ENCODE measurements at regions not wholly inside any gene's neighbourhood (a gene's known extent, or its start where the extent isn't known, plus 50 kb on each side); places are given as distances from the start of the nearest gene placed in this dataset.

GRCh38 chrX:11954176-11954575 is 184.1 kb upstream of the FRMPD4 start:
- Histone ChIP-seq H3K9me3 (no peaks in the 10 kb centered on the region), H3K27ac (no peak overlapping the region), H3K4me3 (no peak overlapping the region), H3K27me3 (replicated peaks; ENCODE audit: insufficient read depth) (no peaks in the 10 kb centered on the region), H3K4me1 (replicated peaks) (no peaks in the 10 kb centered on the region), H3K36me3 (no peaks in the 10 kb centered on the region)
- no peak for DNase-seq (ENCODE audit: low spot score)
- TF ChIP-seq CTCF (IDR thresholded peaks at IDR 0.05) = no peak
- 83% methylated on average over 3 of the region's 3 CpGs for WGBS
- intact Hi-C loops (cut with DNase I) = no loop called here

DNA sequence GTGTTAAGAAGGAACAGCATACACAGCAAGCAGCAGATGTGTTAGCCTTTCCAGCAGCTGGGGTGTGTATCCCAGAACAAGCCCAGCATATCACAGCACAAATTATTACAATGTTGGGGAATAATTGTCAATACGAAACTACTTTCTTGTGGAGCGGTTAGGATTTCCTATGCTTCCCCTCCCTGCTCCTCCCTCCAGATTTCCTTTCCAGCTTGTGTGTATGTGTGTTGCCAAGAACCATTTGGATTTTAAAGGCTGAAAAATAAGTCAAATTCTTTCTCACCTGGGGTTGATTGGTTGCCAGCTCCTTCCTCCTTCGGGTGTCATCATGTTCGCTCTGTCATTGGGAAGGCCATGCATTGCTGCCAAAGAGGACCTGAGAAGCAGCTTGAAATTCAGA is 178.2 kb upstream of the FRMPD4 start:
- no peak overlapping the region for H3K27ac ChIP-seq
- H3K36me3 ChIP-seq = no peaks in the 10 kb centered on the region
- H3K9me3 ChIP-seq = no peaks in the 10 kb centered on the region
- intact Hi-C loops (cut with DNase I) = no loop called here
- H3K27me3 ChIP-seq (replicated peaks; ENCODE audit: insufficient read depth) = no peaks in the 10 kb centered on the region
- WGBS = 68% methylated on average over 4 of the region's 4 CpGs
- no peak overlapping the region for H3K4me3 ChIP-seq
- no peak for DNase-seq (ENCODE audit: low spot score)
- TF ChIP-seq CTCF (IDR thresholded peaks at IDR 0.05) = no peak
- no peak for TF ChIP-seq POLR2AphosphoS5 (IDR thresholded peaks at IDR 0.05)
- TF ChIP-seq POLR2A (IDR thresholded peaks at IDR 0.05) = no peak
- H3K4me1 ChIP-seq (replicated peaks) = no peaks in the 10 kb centered on the region

DNA sequence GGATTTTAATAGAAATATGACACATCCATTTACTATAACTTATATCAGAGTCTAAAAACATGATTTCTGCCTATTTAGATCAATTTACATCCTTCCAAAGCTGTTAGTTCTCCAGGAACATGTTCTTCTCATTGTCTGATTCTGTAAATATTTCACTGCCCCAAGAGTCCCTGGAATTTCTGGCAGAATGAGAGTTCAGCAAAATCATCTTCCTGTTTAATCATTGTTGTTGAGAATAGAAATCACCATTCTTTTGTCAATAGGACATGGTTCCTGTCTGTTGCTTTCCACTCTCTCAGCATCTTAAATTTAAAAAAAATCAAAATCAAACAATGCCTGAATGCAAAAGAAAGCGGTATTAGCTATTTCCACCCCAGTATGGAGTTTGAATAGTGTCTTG is 172.8 kb upstream of the FRMPD4 start:
- no peak overlapping the region for H3K27ac ChIP-seq
- no peaks in the 10 kb centered on the region for H3K9me3 ChIP-seq
- 82% methylated on average over 1 of the region's 1 CpG for WGBS
- intact Hi-C loops (cut with DNase I) = no loop called here
- no peak overlapping the region for H3K4me3 ChIP-seq
- H3K27me3 ChIP-seq (replicated peaks; ENCODE audit: insufficient read depth) = no peaks in the 10 kb centered on the region
- no peaks in the 10 kb centered on the region for H3K36me3 ChIP-seq
- DNase-seq (ENCODE audit: low spot score) = no peak
- no peak for TF ChIP-seq POLR2AphosphoS5 (IDR thresholded peaks at IDR 0.05)
- TF ChIP-seq CTCF (IDR thresholded peaks at IDR 0.05) = no peak
- no peak for TF ChIP-seq POLR2A (IDR thresholded peaks at IDR 0.05)
- H3K4me1 ChIP-seq (replicated peaks) = no peaks in the 10 kb centered on the region

DNA sequence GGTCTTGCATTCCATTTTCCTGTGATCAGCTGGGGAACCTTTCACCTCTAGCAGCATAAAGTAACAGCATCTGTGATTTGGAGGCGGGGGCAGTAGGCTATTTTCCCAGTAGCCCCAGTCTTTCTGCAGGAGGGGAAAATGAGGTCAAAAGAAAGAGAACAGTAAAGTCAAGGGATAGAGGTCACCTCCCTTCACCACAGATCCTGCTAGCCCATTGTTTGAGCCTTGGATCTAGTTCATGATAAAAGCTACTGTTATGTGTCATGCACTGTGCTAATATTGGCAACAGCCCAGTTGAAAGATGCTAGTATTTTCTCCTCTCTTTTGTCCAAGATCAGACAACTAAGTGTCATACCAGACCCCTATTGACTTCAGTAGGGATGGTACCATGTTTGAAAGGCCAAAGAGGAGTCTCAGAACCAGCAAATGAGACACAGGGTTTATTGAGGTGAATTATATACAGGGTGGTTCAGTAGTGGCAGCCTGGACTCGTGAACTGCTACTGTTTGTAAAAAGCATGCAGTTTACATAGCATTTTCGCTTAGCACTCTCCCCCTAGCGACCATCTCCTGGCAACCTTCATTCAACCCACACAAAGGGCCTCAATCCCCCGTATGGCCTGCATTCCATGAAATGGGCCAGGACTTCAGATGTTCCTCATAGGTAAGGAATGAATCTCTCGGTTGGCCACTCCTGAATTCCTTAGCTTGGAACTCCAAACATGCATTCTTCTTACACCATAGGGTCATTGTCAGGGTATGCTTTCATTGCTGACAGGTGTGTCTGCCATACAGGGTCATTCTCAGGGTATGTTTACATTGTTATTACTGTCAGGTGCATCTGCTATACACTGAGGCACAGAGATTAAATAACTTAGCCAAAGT is 170.0 kb upstream of the FRMPD4 start:
- Histone ChIP-seq H3K27ac (no peak overlapping the region), H3K9me3 (no peaks in the 10 kb centered on the region), H3K36me3 (no peaks in the 10 kb centered on the region), H3K4me3 (no peak overlapping the region), H3K4me1 (replicated peaks) (no peaks in the 10 kb centered on the region), H3K27me3 (replicated peaks; ENCODE audit: insufficient read depth) (no peaks in the 10 kb centered on the region)
- 60% methylated on average over 6 of the region's 6 CpGs for WGBS
- TF ChIP-seq POLR2AphosphoS5 (IDR thresholded peaks at IDR 0.05) = no peak
- no peak for TF ChIP-seq CTCF (IDR thresholded peaks at IDR 0.05)
- no peak for TF ChIP-seq POLR2A (IDR thresholded peaks at IDR 0.05)
- intact Hi-C loops (cut with DNase I) = no loop called here
- no peak for DNase-seq (ENCODE audit: low spot score)

- no peak for DNase-seq (ENCODE audit: low spot score)
- H3K4me1 ChIP-seq (replicated peaks) = no peaks in the 10 kb centered on the region
- no peak overlapping the region for H3K4me3 ChIP-seq
- intact Hi-C loops (cut with DNase I) = no loop called here
- TF ChIP-seq CTCF (IDR thresholded peaks at IDR 0.05) (no peak), POLR2A (IDR thresholded peaks at IDR 0.05) (no peak), POLR2AphosphoS5 (IDR thresholded peaks at IDR 0.05) (no peak)
- H3K36me3 ChIP-seq = no peaks in the 10 kb centered on the region
- WGBS = 53% methylated on average over 4 of the region's 4 CpGs
- H3K9me3 ChIP-seq = no peaks in the 10 kb centered on the region
- no peaks in the 10 kb centered on the region for H3K27me3 ChIP-seq (replicated peaks; ENCODE audit: insufficient read depth)
- H3K27ac ChIP-seq = no peak overlapping the region
These were observed 169.3 kb upstream of the FRMPD4 start for GRCh38 chrX:11968991-11969390.
